Kidney (tissue), 13 donors: ENCODE measurements at regions not wholly inside any gene's neighbourhood (a gene's known extent, or its start where the extent isn't known, plus 50 kb on each side); places are given as distances from the start of the nearest gene placed in this dataset.

ENCODE experiments used
- DNase-seq, 5 donors: peaks; one replicate each; pipeline ENCODE4 v3.0.0-alpha.2; 2013 to 2020
- FAIRE-seq: peaks from 2 replicates; lab custom pipeline; 2012; peaks lifted over from hg19 to GRCh38; lab: Jason Lieb, UNC
- H3K27ac ChIP-seq, 2 donors: one replicate each; pipeline ENCODE4 v1.7.0; 2013; ENCODE audit warnings: low read depth in 2 of 2, low read length in 2 of 2, inconsistent platforms in 1 of 2
- H3K27me3 ChIP-seq: one replicate; pipeline ENCODE4 v1.7.1; 2013; ENCODE audit warnings: low read length, inconsistent platforms; ENCODE audit not compliant: control insufficient read depth, insufficient read depth
- H3K36me3 ChIP-seq, 3 donors: one replicate each; pipeline versions ENCODE4 v1.7.0 to v1.7.1; 2013; ENCODE audit warnings: low read length in 3 of 3, control low read depth in 1 of 3, inconsistent platforms in 1 of 3; ENCODE audit not compliant: insufficient read depth in 3 of 3, control insufficient read depth in 2 of 3
- H3K4me1 ChIP-seq, 3 donors: one replicate each; pipeline versions ENCODE4 v1.7.0 to v1.7.1; 2013; ENCODE audit warnings: low read length in 3 of 3, inconsistent platforms in 1 of 3, low read depth in 1 of 3; ENCODE audit not compliant: control insufficient read depth in 2 of 3, insufficient read depth in 2 of 3
- H3K4me3 ChIP-seq, 3 donors: one replicate each; pipeline versions ENCODE4 v1.7.0 to v1.8.1; 2013; ENCODE audit warnings: low read length in 3 of 3, control low read depth in 1 of 3, inconsistent platforms in 1 of 3
- H3K9ac ChIP-seq, 3 donors: one replicate each; pipeline versions ENCODE4 v1.7.0 to v1.7.1; 2013; ENCODE audit warnings: low read length in 3 of 3, control low read depth in 1 of 3, inconsistent platforms in 1 of 3
- H3K9me3 ChIP-seq, 3 donors: one replicate each; pipeline versions ENCODE4 v1.7.0 to v1.7.1; 2013; ENCODE audit warnings: low read length in 3 of 3, control low read depth in 1 of 3, inconsistent platforms in 1 of 3; ENCODE audit not compliant: control insufficient read depth in 2 of 3, insufficient read depth in 1 of 3
- CTCF ChIP-seq: IDR thresholded peaks from 3 replicates; pipeline ENCODE4 v1.5.1; 2012; ENCODE audit warnings: mild to moderate bottlenecking, moderate library complexity, borderline replicate concordance; ENCODE audit not compliant: insufficient read depth; ENCODE audit errors: extremely low read depth
- intact Hi-C: fragments of 100-400 bp; cut with DNase I; formaldehyde crosslinking; loops from one replicate; pipeline ENCODE4 v1.11.1; 2022
- donor health status: control.
- donor health status: control.
- donor health status: control.
- donor health status: control.
- donor health status: control.
- donor health status: DM: yes; HTN: yes; CAD: no.
- donor health status: Normal renal cell carcinoma (clear cell type).

GRCh38 chr1:31501505-31501904, 74.8 kb upstream of the TINAGL1 start:
- Histone ChIP-seq H3K27ac (no peak overlapping the region), H3K9ac (no peak overlapping the region), H3K4me1 (peaks cover 0 to 2% (median 0%) of the 10 kb centered on the region in 3 donors), H3K36me3 (no peaks in the 10 kb centered on the region), H3K9me3 (no peaks in the 10 kb centered on the region), H3K4me3 (no peak overlapping the region), H3K27me3 (no peaks in the 10 kb centered on the region)
- TF ChIP-seq CTCF = no peak
- no peak for FAIRE-seq
- intact Hi-C loops = no loop called here
- no peak for DNase-seq

GRCh38 chr1:31502253-31502652, 74.1 kb upstream of the TINAGL1 start:
- H3K4me3 ChIP-seq = no peak overlapping the region
- no peaks in the 10 kb centered on the region for H3K27me3 ChIP-seq
- no peak overlapping the region for H3K27ac ChIP-seq
- DNase-seq (no peak), FAIRE-seq (no peak)
- no peaks in the 10 kb centered on the region for H3K9me3 ChIP-seq
- peaks cover 0 to 2% (median 0%) of the 10 kb centered on the region in 3 donors for H3K4me1 ChIP-seq
- intact Hi-C loops = no loop called here
- no peak overlapping the region for H3K9ac ChIP-seq
- no peaks in the 10 kb centered on the region for H3K36me3 ChIP-seq
- no peak for TF ChIP-seq CTCF

- Histone ChIP-seq H3K4me3 (no peak overlapping the region), H3K4me1 (peaks cover 0 to 2% (median 0%) of the 10 kb centered on the region in 3 donors), H3K36me3 (no peaks in the 10 kb centered on the region), H3K9me3 (no peaks in the 10 kb centered on the region), H3K9ac (no peak overlapping the region), H3K27me3 (no peaks in the 10 kb centered on the region), H3K27ac (no peak overlapping the region)
- DNase-seq (no peak), FAIRE-seq (no peak)
- intact Hi-C loops = no loop called here
- no peak for TF ChIP-seq CTCF
Measured at GRCh38 chr1:31502926-31503511, 73.3 kb upstream of the TINAGL1 start.

GRCh38 chr1:31503570-31503969, 72.7 kb upstream of the TINAGL1 start:
- intact Hi-C loops = no loop called here
- DNase-seq (peak in 1 of 5 donors; percentile 14), FAIRE-seq (no peak)
- no peaks in the 10 kb centered on the region for H3K27me3 ChIP-seq
- no peaks in the 10 kb centered on the region for H3K9me3 ChIP-seq
- no peak overlapping the region for H3K27ac ChIP-seq
- H3K36me3 ChIP-seq = no peaks in the 10 kb centered on the region
- H3K9ac ChIP-seq = no peak overlapping the region
- H3K4me1 ChIP-seq = peaks cover 0 to 2% (median 0%) of the 10 kb centered on the region in 3 donors
- no peak overlapping the region for H3K4me3 ChIP-seq
- no peak for TF ChIP-seq CTCF
